Left ventricle myocardium inferior (tissue), 1 donor: ENCODE measurements at regions not wholly inside any gene's neighbourhood (a gene's known extent, or its start where the extent isn't known, plus 50 kb on each side); places are given as distances from the start of the nearest gene placed in this dataset.

Experiments
- DNase-seq: peaks from one replicate; pipeline ENCODE4 v3.0.0-alpha.2; 2020
- H3K27ac ChIP-seq: fragments of 200-600 bp; replicated peaks from 2 replicates; pipeline ENCODE4 v1.8.0; 2021
- H3K27me3 ChIP-seq: fragments of 200-600 bp; 2 replicates; pipeline ENCODE4 v1.8.0; 2021; ENCODE audit warnings: low read depth
- H3K36me3 ChIP-seq: fragments of 200-600 bp; 2 replicates; pipeline ENCODE4 v1.8.0; 2021
- H3K4me1 ChIP-seq: fragments of 200-600 bp; 2 replicates; pipeline ENCODE4 v1.8.0; 2021
- H3K4me3 ChIP-seq: fragments of 200-600 bp; 2 replicates; pipeline ENCODE4 v1.8.0; 2021; ENCODE audit warnings: mild to moderate bottlenecking, moderate library complexity
- H3K9me3 ChIP-seq: fragments of 200-600 bp; replicated peaks from 2 replicates; pipeline ENCODE4 v1.8.0; 2021
- CTCF ChIP-seq: fragments of 200-600 bp; IDR thresholded peaks from 2 replicates; pipeline ENCODE4 v1.8.0; 2021; ENCODE audit warnings: antibody characterized with exemption, mild to moderate bottlenecking, borderline replicate concordance
- intact Hi-C: fragments of 100-400 bp; cut with micrococcal nuclease; formaldehyde crosslinking; loops from one replicate; pipeline ENCODE4 v1.11.0; 2022
- donor health status: DM: no; HTN: yes; CAD: no; lungs with severe emphysema.

- Histone ChIP-seq H3K9me3 (no peaks in the 10 kb centered on the region), H3K4me1 (no peaks in the 10 kb centered on the region), H3K36me3 (no peaks in the 10 kb centered on the region), H3K27ac (no peak overlapping the region), H3K4me3 (no peak overlapping the region), H3K27me3 (peaks cover 68% of the 10 kb centered on the region)
- TF ChIP-seq CTCF, result no peak
- no peak for DNase-seq
- intact Hi-C loops, result no loop called here
Observed at GRCh38 chr18:78640246-78640995, 339.2 kb upstream of the SALL3 start.

GRCh38 chr18:78641689-78642231, 337.9 kb upstream of the SALL3 start:
- Histone ChIP-seq H3K4me1 (no peaks in the 10 kb centered on the region), H3K9me3 (no peaks in the 10 kb centered on the region), H3K36me3 (no peaks in the 10 kb centered on the region), H3K4me3 (no peak overlapping the region), H3K27me3 (peaks cover 69% of the 10 kb centered on the region), H3K27ac (no peak overlapping the region)
- TF ChIP-seq CTCF, result no peak
- intact Hi-C loops, result no loop called here
- DNase-seq, result no peak

GRCh38 chr18:78642296-78642951, 337.2 kb upstream of the SALL3 start:
- H3K4me1 ChIP-seq, result no peaks in the 10 kb centered on the region
- peaks cover 69% of the 10 kb centered on the region for H3K27me3 ChIP-seq
- intact Hi-C loops, result no loop called here
- no peak for TF ChIP-seq CTCF
- H3K4me3 ChIP-seq, result no peak overlapping the region
- H3K9me3 ChIP-seq, result no peaks in the 10 kb centered on the region
- H3K36me3 ChIP-seq, result no peaks in the 10 kb centered on the region
- no peak for DNase-seq
- H3K27ac ChIP-seq, result no peak overlapping the region

- TF ChIP-seq CTCF, result no peak
- intact Hi-C loops, result no loop called here
- no peak overlapping the region for H3K4me3 ChIP-seq
Observed at GRCh38 chr18:78643004-78643403, 336.6 kb upstream of the SALL3 start.

GRCh38 chr18:78643981-78644380, 335.6 kb upstream of the SALL3 start:
- no peak for DNase-seq
- TF ChIP-seq CTCF, result no peak
- Histone ChIP-seq H3K9me3 (no peaks in the 10 kb centered on the region), H3K36me3 (no peaks in the 10 kb centered on the region), H3K27me3 (peaks cover 62% of the 10 kb centered on the region), H3K4me1 (no peaks in the 10 kb centered on the region), H3K27ac (no peak overlapping the region), H3K4me3 (no peak overlapping the region)
- intact Hi-C loops, result no loop called here

More at GRCh38 chr18:78643004-78643403, 336.6 kb upstream of the SALL3 start:
- DNase-seq, result no peak
- H3K36me3 ChIP-seq, result no peaks in the 10 kb centered on the region
- no peaks in the 10 kb centered on the region for H3K4me1 ChIP-seq
- H3K9me3 ChIP-seq, result no peaks in the 10 kb centered on the region
- H3K27me3 ChIP-seq, result peaks cover 64% of the 10 kb centered on the region
- H3K27ac ChIP-seq, result no peak overlapping the region
